Osteocyte (in vitro differentiated cells): ENCODE measurements at regions not wholly inside any gene's neighbourhood (a gene's known extent, or its start where the extent isn't known, plus 50 kb on each side); places are given as distances from the start of the nearest gene placed in this dataset.

Source experiments
- DNase-seq: peaks from one replicate; pipeline ENCODE4 v3.0.0; 2021; ENCODE audit warnings: mixed read lengths; ENCODE audit not compliant: unreplicated experiment; ENCODE audit errors: extremely low spot score
- H3K27ac Mint-ChIP-seq: one replicate; pipeline ENCODE4 v1.8.0; 2021; ENCODE audit warnings: mild to moderate bottlenecking, mixed read lengths; ENCODE audit not compliant: unreplicated experiment
- H3K27me3 Mint-ChIP-seq: one replicate; pipeline ENCODE4 v1.8.0; 2021; ENCODE audit warnings: mixed read lengths; ENCODE audit not compliant: unreplicated experiment
- H3K36me3 Mint-ChIP-seq: one replicate; pipeline ENCODE4 v1.8.0; 2021; ENCODE audit warnings: mixed read lengths; ENCODE audit not compliant: unreplicated experiment
- H3K4me1 Mint-ChIP-seq: one replicate; pipeline ENCODE4 v1.8.0; 2021; ENCODE audit warnings: mixed read lengths; ENCODE audit not compliant: unreplicated experiment
- H3K4me3 Mint-ChIP-seq: one replicate; pipeline ENCODE4 v1.8.0; 2021; ENCODE audit warnings: mild to moderate bottlenecking, moderate library complexity, mixed read lengths; ENCODE audit not compliant: unreplicated experiment
- H3K9me3 Mint-ChIP-seq: one replicate; pipeline ENCODE4 v1.8.0; 2021; ENCODE audit warnings: mixed read lengths; ENCODE audit not compliant: unreplicated experiment
- CTCF ChIP-seq: fragments of 200-600 bp; sonication (generic); IDR thresholded peaks from 2 replicates; pipeline ENCODE4 v1.5.0; 2021; ENCODE audit warnings: antibody characterized with exemption, mild to moderate bottlenecking, moderate library complexity

- no peaks in the 10 kb centered on the region for H3K9me3 Mint-ChIP-seq
- no peak overlapping the region for H3K4me3 Mint-ChIP-seq
- DNase-seq = no peak
- no peak for TF ChIP-seq CTCF
- H3K27ac Mint-ChIP-seq = no peak overlapping the region
- H3K27me3 Mint-ChIP-seq = no peaks in the 10 kb centered on the region
- H3K36me3 Mint-ChIP-seq = peaks cover 2% of the 10 kb centered on the region
- no peaks in the 10 kb centered on the region for H3K4me1 Mint-ChIP-seq
Observed at GRCh38 chr1:192913683-192914082, 104.8 kb downstream of the RGS2 start.

GRCh38 chr1:192914092-192914491 lies 105.3 kb downstream of the RGS2 start:
- peaks cover 2% of the 10 kb centered on the region for H3K36me3 Mint-ChIP-seq
- TF ChIP-seq CTCF = no peak

GRCh38 chr1:192914696-192915095 lies 105.9 kb downstream of the RGS2 start:
- no peak overlapping the region for H3K4me3 Mint-ChIP-seq
- H3K27me3 Mint-ChIP-seq = no peaks in the 10 kb centered on the region
- H3K36me3 Mint-ChIP-seq = peaks cover 2% of the 10 kb centered on the region
- no peak for DNase-seq
- H3K4me1 Mint-ChIP-seq = no peaks in the 10 kb centered on the region
- H3K27ac Mint-ChIP-seq = no peak overlapping the region
- no peaks in the 10 kb centered on the region for H3K9me3 Mint-ChIP-seq
- TF ChIP-seq CTCF = no peak

More at GRCh38 chr1:192914092-192914491, 105.3 kb downstream of the RGS2 start:
- no peak for DNase-seq
- Mint-ChIP-seq H3K4me1 (no peaks in the 10 kb centered on the region), H3K27me3 (no peaks in the 10 kb centered on the region), H3K4me3 (no peak overlapping the region), H3K9me3 (no peaks in the 10 kb centered on the region), H3K27ac (no peak overlapping the region)

GRCh38 chr1:192916021-192916420 lies 107.2 kb downstream of the RGS2 start:
- no peaks in the 10 kb centered on the region for H3K4me1 Mint-ChIP-seq
- no peak overlapping the region for H3K4me3 Mint-ChIP-seq
- TF ChIP-seq CTCF = no peak

GRCh38 chr1:192918259-192918658 lies 109.4 kb downstream of the RGS2 start:
- no peak for TF ChIP-seq CTCF
- H3K36me3 Mint-ChIP-seq = peaks cover 2% of the 10 kb centered on the region

More at GRCh38 chr1:192916021-192916420, 107.2 kb downstream of the RGS2 start:
- no peak for DNase-seq
- no peak overlapping the region for H3K27ac Mint-ChIP-seq
- H3K9me3 Mint-ChIP-seq = no peaks in the 10 kb centered on the region
- no peaks in the 10 kb centered on the region for H3K27me3 Mint-ChIP-seq
- peaks cover 2% of the 10 kb centered on the region for H3K36me3 Mint-ChIP-seq

More at GRCh38 chr1:192918259-192918658, 109.4 kb downstream of the RGS2 start:
- H3K9me3 Mint-ChIP-seq = no peaks in the 10 kb centered on the region
- H3K27me3 Mint-ChIP-seq = no peaks in the 10 kb centered on the region
- H3K27ac Mint-ChIP-seq = no peak overlapping the region
- no peak overlapping the region for H3K4me3 Mint-ChIP-seq
- DNase-seq = no peak
- H3K4me1 Mint-ChIP-seq = no peaks in the 10 kb centered on the region
